SK-N-MC (cell line): ENCODE measurements at regions not wholly inside any gene's neighbourhood (a gene's known extent, or its start where the extent isn't known, plus 50 kb on each side); places are given as distances from the start of the nearest gene placed in this dataset.

Source experiments
- EZH2 ChIP-seq: fragments of 200-600 bp; sonication (generic); IDR thresholded peaks from one replicate; pipeline ENCODE4 v1.6.1; 2017; ENCODE audit warnings: antibody characterized with exemption
- POLR2AphosphoS5 ChIP-seq: IDR thresholded peaks from 2 replicates; pipeline ENCODE4 v1.6.1; 2012; ENCODE audit warnings: mild to moderate bottlenecking, low read depth, low read length, borderline replicate concordance

DNA sequence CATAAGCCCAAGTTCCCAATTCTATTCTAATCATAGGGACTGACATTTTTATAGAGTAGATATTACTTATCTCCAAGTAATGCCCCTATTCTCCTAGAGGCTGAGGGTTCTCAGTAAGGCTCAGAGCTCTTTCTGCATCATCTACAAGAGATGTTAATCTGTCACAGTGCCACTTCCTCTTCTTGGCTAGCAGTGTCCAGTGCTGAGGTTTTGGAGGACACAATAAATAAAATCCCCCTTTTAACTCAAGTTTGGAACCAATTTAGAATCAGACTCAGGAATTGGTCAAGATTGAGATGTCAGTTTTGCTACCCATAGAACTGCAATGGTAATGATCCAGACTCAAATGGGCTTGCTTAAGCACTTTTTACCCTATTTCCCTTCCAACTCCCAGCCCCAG is 154.1 kb upstream of the ARID2 start:
- TF ChIP-seq POLR2AphosphoS5 = no peak
- no peak for TF ChIP-seq EZH2
